HG02610 (cell line): ENCODE measurements at regions not wholly inside any gene's neighbourhood (a gene's known extent, or its start where the extent isn't known, plus 50 kb on each side); places are given as distances from the start of the nearest gene placed in this dataset.
"Not testable (repeated sequence)": the region's sequence is repeated elsewhere in the genome, so short reads cannot be mapped to it uniquely, and the experiment has no call there.

Source experiments
- ATAC-seq: cut with Tn5 transposase; IDR thresholded peaks from one replicate; pipeline ENCODE4 v1.9.1; 2021; ENCODE audit warnings: mild to moderate bottlenecking, moderate library complexity; ENCODE audit not compliant: unreplicated experiment

- ATAC-seq, result no peak
Observed at GRCh38 chr3:162932503-162932902, 1435.9 kb downstream of the OTOL1 start.

- ATAC-seq, result no peak
Observed at GRCh38 chr3:162933656-162934055, 1437.0 kb downstream of the OTOL1 start.

GRCh38 chr3:162936706-162937105 lies 1440.1 kb downstream of the OTOL1 start:
- ATAC-seq, result no peak

GRCh38 chr3:162938083-162938482 lies 1441.5 kb downstream of the OTOL1 start:
- ATAC-seq, result no peak

GRCh38 chr3:162945626-162946025 lies 1449.0 kb downstream of the OTOL1 start:
- ATAC-seq, result no peak

- ATAC-seq, result no peak
Observed at GRCh38 chr3:162956711-162957110, 1460.1 kb downstream of the OTOL1 start.

GRCh38 chr3:162960269-162960668 lies 1463.7 kb downstream of the OTOL1 start:
- ATAC-seq, result no peak

GRCh38 chr3:162970292-162970691 lies 1473.7 kb downstream of the OTOL1 start:
- no peak for ATAC-seq

- no peak for ATAC-seq
Observed at GRCh38 chr3:162971715-162972114, 1475.1 kb downstream of the OTOL1 start.

GRCh38 chr3:162973428-162973917 lies 1476.9 kb downstream of the OTOL1 start:
- no peak for ATAC-seq

- no peak for ATAC-seq
Observed at GRCh38 chr3:162978136-162978535, 1481.5 kb downstream of the OTOL1 start.

GRCh38 chr3:162984746-162985145 lies 1488.1 kb downstream of the OTOL1 start:
- ATAC-seq, result no peak

GRCh38 chr3:162987085-162987794 lies 1490.6 kb downstream of the OTOL1 start:
- not testable (repeated sequence) for ATAC-seq

GRCh38 chr3:162992741-162993140 lies 1496.1 kb downstream of the OTOL1 start:
- no peak for ATAC-seq

GRCh38 chr3:162994165-162994564 lies 1497.6 kb downstream of the OTOL1 start:
- ATAC-seq, result no peak

GRCh38 chr3:162996368-162996767 lies 1499.8 kb downstream of the OTOL1 start:
- ATAC-seq, result no peak

- ATAC-seq, result no peak
Observed at GRCh38 chr3:162998205-162998604, 1501.6 kb downstream of the OTOL1 start.

- ATAC-seq, result no peak
Observed at GRCh38 chr3:163011596-163011995, 1515.0 kb downstream of the OTOL1 start.

- ATAC-seq, result no peak
Observed at GRCh38 chr3:163016251-163016650, 1519.6 kb downstream of the OTOL1 start.

GRCh38 chr3:163018067-163018466 lies 1521.5 kb downstream of the OTOL1 start:
- ATAC-seq, result no peak

GRCh38 chr3:163018664-163019063 lies 1522.1 kb downstream of the OTOL1 start:
- ATAC-seq, result no peak

GRCh38 chr3:163019260-163019659 lies 1522.7 kb downstream of the OTOL1 start:
- no peak for ATAC-seq

- ATAC-seq, result no peak
Observed at GRCh38 chr3:163033652-163034051, 1537.0 kb downstream of the OTOL1 start.
